Adrenal gland (tissue), 5 donors: ENCODE measurements at regions not wholly inside any gene's neighbourhood (a gene's known extent, or its start where the extent isn't known, plus 50 kb on each side); places are given as distances from the start of the nearest gene placed in this dataset.

Source experiments
- CTCF ChIP-seq, 6 experiments: fragments of 450-650 bp in 4 of 6; fragments of 200-600 bp in 2 of 6; sonication (generic) in 1 of 6; IDR thresholded peaks; 1 replicate in 5 of 6; 2 replicates in 1 of 6; pipeline versions ENCODE4 v1.5.1 to v1.8.0; 2016 to 2021; ENCODE audit warnings: antibody characterized with exemption in 6 of 6, mild to moderate bottlenecking in 2 of 6, moderate library complexity in 1 of 6
- POLR2A ChIP-seq, 2 donors: fragments of 450-650 bp; IDR thresholded peaks; one replicate each; pipeline ENCODE4 v1.6.1; 2017; ENCODE audit warnings: antibody characterized with exemption in 2 of 2, mild to moderate bottlenecking in 2 of 2, moderate library complexity in 1 of 2
- donor health status: DM: no; HTN: no; CAD: no.

- TF ChIP-seq CTCF (IDR thresholded peaks at IDR 0.05) (no peak), POLR2A (IDR thresholded peaks at IDR 0.05) (no peak)
Observed at GRCh38 chr3:134708671-134709070, 57.8 kb upstream of the KY start.
